Activated naive CD4-positive, alpha-beta T cell treated with anti-CD3 and anti-CD28 coated beads for 36 hours (primary cell): ENCODE measurements at regions not wholly inside any gene's neighbourhood (a gene's known extent, or its start where the extent isn't known, plus 50 kb on each side); places are given as distances from the start of the nearest gene placed in this dataset.

Source experiments
- CTCF ChIA-PET: fragments of 350-600 bp; sonication (Branson Sonifier 250); formaldehyde crosslinking; loops from one replicate; lab custom pipeline; 2021; ENCODE audit warnings: antibody characterized with exemption; lab: Charles Lee
- DNase-seq: peaks from one replicate; pipeline ENCODE4 v3.0.0-alpha.2; 2020
- H3K27ac Mint-ChIP-seq: one replicate; pipeline ENCODE4 v1.8.0; 2021; ENCODE audit warnings: mild to moderate bottlenecking, mixed read lengths
- H3K27me3 Mint-ChIP-seq: one replicate; pipeline ENCODE4 v1.8.0; 2021; ENCODE audit warnings: low read depth, mixed read lengths
- H3K36me3 Mint-ChIP-seq: one replicate; pipeline ENCODE4 v1.8.0; 2021; ENCODE audit warnings: low read depth, mixed read lengths
- H3K4me1 Mint-ChIP-seq: one replicate; pipeline ENCODE4 v1.8.0; 2021; ENCODE audit warnings: low read depth, mixed read lengths
- H3K4me3 Mint-ChIP-seq: one replicate; pipeline ENCODE4 v1.8.0; 2021; ENCODE audit warnings: mild to moderate bottlenecking, moderate library complexity, mixed read lengths
- H3K9me3 Mint-ChIP-seq: one replicate; pipeline ENCODE4 v1.8.0; 2021; ENCODE audit warnings: mixed read lengths
- intact Hi-C: fragments of 100-400 bp; cut with micrococcal nuclease; formaldehyde crosslinking; loops from one replicate; pipeline ENCODE4 v1.15.1; 2023

GRCh38 chr12:41981013-41981412, 163.7 kb downstream of the GXYLT1 start:
- Mint-ChIP-seq H3K36me3 (peaks cover 3% of the 10 kb centered on the region), H3K27ac (no peak overlapping the region), H3K4me1 (no peaks in the 10 kb centered on the region), H3K9me3 (peaks cover 2% of the 10 kb centered on the region), H3K4me3 (no peak overlapping the region), H3K27me3 (peaks cover 17% of the 10 kb centered on the region)
- CTCF ChIA-PET, result interaction anchor here (0.9 to 1.4 kb wide), 3 partner anchors 13 to 43 kb away, joined by 3 read pairs; no protein-coding TSS in a partner anchor
- intact Hi-C loops, result no loop called here
- DNase-seq, result no peak

DNA sequence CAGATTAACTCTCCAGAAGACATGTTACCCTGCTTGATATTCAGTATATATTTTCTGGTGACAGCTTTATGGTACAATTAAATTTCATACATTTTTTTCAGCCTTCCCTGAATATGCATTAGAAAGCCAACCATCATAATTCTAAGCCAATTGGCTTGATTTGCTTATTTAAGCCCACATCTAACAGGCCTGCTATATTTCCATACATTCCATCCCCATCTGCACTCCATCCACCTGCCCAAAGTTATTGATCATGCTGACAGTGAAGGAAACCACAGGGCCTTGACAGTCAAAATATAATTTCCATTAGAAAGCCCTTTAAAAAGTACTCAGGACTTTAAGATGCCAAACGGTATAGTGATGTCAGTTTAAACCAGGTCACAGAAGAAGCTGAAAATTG, 164.3 kb downstream of the GXYLT1 start:
- DNase-seq, result no peak
- H3K9me3 Mint-ChIP-seq, result no peaks in the 10 kb centered on the region
- peaks cover 14% of the 10 kb centered on the region for H3K27me3 Mint-ChIP-seq
- no peak overlapping the region for H3K27ac Mint-ChIP-seq
- CTCF ChIA-PET, result interaction anchor here (1.1 to 1.4 kb wide), 2 partner anchors 13 to 44 kb away, joined by 3 read pairs; no protein-coding TSS in a partner anchor
- peaks cover 3% of the 10 kb centered on the region for H3K36me3 Mint-ChIP-seq
- intact Hi-C loops, result no loop called here
- no peak overlapping the region for H3K4me3 Mint-ChIP-seq
- no peaks in the 10 kb centered on the region for H3K4me1 Mint-ChIP-seq

DNA sequence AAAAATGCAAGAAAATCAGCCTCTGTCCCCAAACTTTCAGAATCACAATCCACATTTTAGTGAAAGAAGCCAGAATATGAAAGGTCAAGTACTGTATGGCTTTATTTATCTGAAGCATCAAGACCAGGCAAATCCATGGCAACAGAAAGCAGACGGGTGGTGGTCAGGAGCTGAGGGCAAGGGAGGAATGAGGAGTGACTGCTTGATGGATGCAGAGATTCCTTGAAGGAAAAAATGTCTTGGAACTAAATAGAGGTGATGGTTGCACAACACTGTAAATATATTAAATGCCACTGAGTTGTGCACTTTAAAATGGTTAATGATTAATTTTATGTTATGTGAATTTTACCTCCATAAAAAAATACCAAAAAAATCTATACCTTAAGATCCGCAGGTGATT, 165.1 kb downstream of the GXYLT1 start:
- Mint-ChIP-seq H3K36me3 (peaks cover 3% of the 10 kb centered on the region), H3K27me3 (peaks cover 11% of the 10 kb centered on the region), H3K4me1 (no peaks in the 10 kb centered on the region), H3K9me3 (no peaks in the 10 kb centered on the region), H3K27ac (no peak overlapping the region), H3K4me3 (no peak overlapping the region)
- intact Hi-C loops, result no loop called here
- CTCF ChIA-PET, result no interaction called here
- no peak for DNase-seq

GRCh38 chr12:41972598-41972997, 172.1 kb downstream of the GXYLT1 start:
- no peaks in the 10 kb centered on the region for H3K9me3 Mint-ChIP-seq
- CTCF ChIA-PET, result interaction anchor here (0.6 kb wide), 1 partner anchor 51 kb away, joined by 8 read pairs; no protein-coding TSS in a partner anchor
- no peaks in the 10 kb centered on the region for H3K36me3 Mint-ChIP-seq
- no peak overlapping the region for H3K4me3 Mint-ChIP-seq
- no peak overlapping the region for H3K27ac Mint-ChIP-seq
- no peak for DNase-seq
- H3K27me3 Mint-ChIP-seq, result no peaks in the 10 kb centered on the region
- no peaks in the 10 kb centered on the region for H3K4me1 Mint-ChIP-seq
- intact Hi-C loops, result no loop called here

DNA sequence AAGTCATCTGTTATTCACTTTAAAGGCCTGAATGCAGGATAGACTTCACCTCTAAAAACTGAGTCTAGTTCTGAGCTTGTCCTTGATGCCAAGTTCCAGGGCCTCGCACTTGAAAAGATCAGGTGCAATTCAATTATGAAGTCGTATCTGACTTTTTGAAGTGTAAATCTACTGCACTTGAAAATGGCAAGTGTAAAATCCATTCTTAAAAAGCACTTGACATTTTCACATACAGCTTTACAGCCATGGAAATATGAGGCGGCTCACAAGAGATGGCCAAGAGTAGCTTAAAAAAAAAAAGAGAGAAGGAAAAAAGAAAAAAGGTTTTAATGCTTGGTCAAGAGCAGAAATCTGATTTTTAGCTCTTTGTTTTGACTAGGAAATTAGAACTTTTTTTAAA, 172.5 kb downstream of the GXYLT1 start:
- DNase-seq, result no peak
- Mint-ChIP-seq H3K4me1 (no peaks in the 10 kb centered on the region), H3K4me3 (no peak overlapping the region), H3K27me3 (no peaks in the 10 kb centered on the region), H3K27ac (no peak overlapping the region), H3K36me3 (no peaks in the 10 kb centered on the region), H3K9me3 (no peaks in the 10 kb centered on the region)
- intact Hi-C loops, result no loop called here
- CTCF ChIA-PET, result interaction anchor here (0.6 kb wide), 1 partner anchor 52 kb away, joined by 8 read pairs; no protein-coding TSS in a partner anchor

GRCh38 chr12:41970744-41971143, 173.9 kb downstream of the GXYLT1 start:
- CTCF ChIA-PET, result interaction anchor here (1.1 kb wide), 1 partner anchor 42 kb away, joined by 3 read pairs; no protein-coding TSS in a partner anchor
- DNase-seq, result no peak
- Mint-ChIP-seq H3K27me3 (no peaks in the 10 kb centered on the region), H3K4me1 (no peaks in the 10 kb centered on the region), H3K4me3 (no peak overlapping the region), H3K27ac (no peak overlapping the region), H3K36me3 (no peaks in the 10 kb centered on the region), H3K9me3 (no peaks in the 10 kb centered on the region)
- intact Hi-C loops, result no loop called here

DNA sequence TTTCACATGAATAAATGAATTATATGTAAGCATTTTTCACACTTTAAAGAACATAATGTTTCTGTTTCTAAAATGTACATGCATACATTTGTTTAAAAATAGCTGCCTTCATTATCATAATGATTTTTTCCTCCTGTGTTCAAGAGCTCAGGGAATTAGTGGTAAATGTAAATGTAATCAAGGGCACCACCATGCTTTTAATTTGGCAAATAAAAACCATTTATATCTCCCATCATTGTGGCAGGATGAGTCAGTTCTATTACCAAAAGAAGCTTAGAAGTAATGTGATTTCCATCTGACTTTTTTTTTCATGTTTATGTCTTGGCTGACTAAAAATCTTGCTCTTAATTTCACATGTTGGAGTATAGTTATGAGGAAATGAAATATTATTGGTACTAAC, 176.1 kb downstream of the GXYLT1 start:
- no peak for DNase-seq

DNA sequence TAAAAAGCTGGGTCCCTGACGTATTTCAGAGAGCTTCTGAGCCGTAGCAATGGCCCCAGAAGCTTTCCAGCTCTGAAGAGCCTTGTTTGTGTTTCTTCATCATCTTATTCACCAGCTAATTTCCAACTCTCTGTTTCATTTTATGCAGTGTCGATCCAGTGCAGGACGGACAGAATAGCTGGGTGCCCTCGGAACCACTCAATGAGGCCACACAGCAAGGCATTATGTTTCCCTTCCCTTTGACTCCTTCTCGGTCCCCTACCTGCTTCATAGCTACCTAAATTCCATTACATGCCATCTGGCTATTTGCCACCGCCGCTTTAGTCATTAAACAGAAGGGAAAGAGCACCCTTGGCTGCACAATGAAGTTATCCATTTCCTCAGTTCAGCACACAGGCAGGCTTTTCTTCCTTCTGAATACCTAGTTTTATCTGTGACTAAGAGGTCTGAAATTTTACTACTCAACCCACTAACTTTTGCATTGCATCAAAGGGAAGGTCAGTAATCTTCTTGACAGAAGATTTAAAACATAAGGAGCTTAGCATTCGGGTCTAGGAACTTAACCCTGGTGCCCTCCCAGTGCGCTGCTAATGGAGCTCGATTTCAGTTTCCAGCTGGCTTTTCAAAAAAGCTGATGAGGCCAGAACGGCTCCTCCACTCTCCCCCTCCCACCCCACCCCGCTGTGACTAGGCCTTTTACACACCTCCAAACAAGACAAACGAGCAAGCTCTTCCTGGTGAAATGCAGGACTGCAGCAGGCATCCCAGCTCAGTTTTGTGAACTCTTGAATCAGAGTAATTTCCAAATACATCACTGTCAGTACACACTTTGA, 176.8 kb downstream of the GXYLT1 start:
- no peaks in the 10 kb centered on the region for H3K4me1 Mint-ChIP-seq
- H3K27me3 Mint-ChIP-seq, result peaks cover 2% of the 10 kb centered on the region
- no peak overlapping the region for H3K27ac Mint-ChIP-seq
- intact Hi-C loops, result no loop called here
- CTCF ChIA-PET, result interaction anchor here (0.6 to 1.3 kb wide), 2 partner anchors 13 to 288 kb away, joined by 3 read pairs; no protein-coding TSS in a partner anchor
- no peaks in the 10 kb centered on the region for H3K9me3 Mint-ChIP-seq
- H3K4me3 Mint-ChIP-seq, result no peak overlapping the region
- H3K36me3 Mint-ChIP-seq, result no peaks in the 10 kb centered on the region
- DNase-seq, result no peak

More for the DNA sequence above, 176.1 kb downstream of the GXYLT1 start:
- Mint-ChIP-seq H3K4me1 (no peaks in the 10 kb centered on the region), H3K4me3 (no peak overlapping the region), H3K27me3 (peaks cover 2% of the 10 kb centered on the region), H3K27ac (no peak overlapping the region), H3K9me3 (no peaks in the 10 kb centered on the region), H3K36me3 (no peaks in the 10 kb centered on the region)
- intact Hi-C loops, result no loop called here
- CTCF ChIA-PET, result interaction anchor here (1.3 kb wide), 1 partner anchor 12 kb away, joined by 3 read pairs; no protein-coding TSS in a partner anchor

GRCh38 chr12:41966916-41967315, 177.8 kb downstream of the GXYLT1 start:
- Mint-ChIP-seq H3K4me1 (no peaks in the 10 kb centered on the region), H3K27ac (no peak overlapping the region), H3K9me3 (no peaks in the 10 kb centered on the region), H3K27me3 (peaks cover 2% of the 10 kb centered on the region), H3K4me3 (no peak overlapping the region), H3K36me3 (no peaks in the 10 kb centered on the region)
- DNase-seq, result no peak
- intact Hi-C loops, result no loop called here
- CTCF ChIA-PET, result no interaction called here

DNA sequence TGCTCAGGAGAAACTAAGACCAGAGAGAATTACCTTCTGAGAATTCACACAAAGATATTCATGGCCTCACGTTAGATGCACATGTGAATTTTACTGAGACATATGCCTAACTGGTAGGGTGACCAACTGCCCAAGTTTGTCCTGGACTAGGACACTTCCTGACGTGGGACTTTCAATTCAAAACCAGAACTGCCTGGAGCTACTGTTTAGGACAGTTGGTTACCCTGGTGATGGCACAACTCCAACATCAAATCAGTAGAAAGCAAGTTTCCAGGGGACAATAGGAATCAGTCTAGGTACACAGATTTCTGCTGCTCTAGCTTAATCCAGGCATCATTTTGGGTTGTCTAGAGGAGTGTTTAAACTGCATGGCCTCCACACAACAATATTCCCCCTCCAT, 178.7 kb downstream of the GXYLT1 start:
- Mint-ChIP-seq H3K27me3 (peaks cover 2% of the 10 kb centered on the region), H3K4me3 (no peak overlapping the region), H3K27ac (no peak overlapping the region), H3K9me3 (no peaks in the 10 kb centered on the region), H3K4me1 (no peaks in the 10 kb centered on the region), H3K36me3 (no peaks in the 10 kb centered on the region)
- intact Hi-C loops, result no loop called here
- CTCF ChIA-PET, result interaction anchor here (0.7 kb wide), 1 partner anchor 702 kb away, joined by 4 read pairs; no protein-coding TSS in a partner anchor
- DNase-seq, result no peak

- Mint-ChIP-seq H3K27me3 (peaks cover 2% of the 10 kb centered on the region), H3K4me3 (no peak overlapping the region), H3K9me3 (no peaks in the 10 kb centered on the region), H3K4me1 (no peaks in the 10 kb centered on the region), H3K36me3 (no peaks in the 10 kb centered on the region), H3K27ac (no peak overlapping the region)
- intact Hi-C loops, result no loop called here
- DNase-seq, result no peak
- CTCF ChIA-PET, result interaction anchor here (0.9 kb wide), 1 partner anchor 18 kb away, joined by 3 read pairs; no protein-coding TSS in a partner anchor
Measured at GRCh38 chr12:41963398-41963797, 181.3 kb downstream of the GXYLT1 start.

GRCh38 chr12:41962171-41962572, 182.5 kb downstream of the GXYLT1 start:
- CTCF ChIA-PET, result no interaction called here

More at GRCh38 chr12:41962171-41962572, 182.5 kb downstream of the GXYLT1 start:
- Mint-ChIP-seq H3K4me1 (no peaks in the 10 kb centered on the region), H3K36me3 (no peaks in the 10 kb centered on the region), H3K4me3 (no peak overlapping the region), H3K9me3 (no peaks in the 10 kb centered on the region), H3K27me3 (peaks cover 2% of the 10 kb centered on the region), H3K27ac (no peak overlapping the region)
- intact Hi-C loops, result no loop called here
- no peak for DNase-seq
